Vagina (tissue), 2 donors: ENCODE measurements at regions not wholly inside any gene's neighbourhood (a gene's known extent, or its start where the extent isn't known, plus 50 kb on each side); places are given as distances from the start of the nearest gene placed in this dataset.
"Not testable (repeated sequence)": the region's sequence is repeated elsewhere in the genome, so short reads cannot be mapped to it uniquely, and the experiment has no call there.

ENCODE experiments used
- DNase-seq, 2 donors: peaks; one replicate each; pipeline ENCODE4 v3.0.0-alpha.2; 2017; ENCODE audit errors: extremely low spot score in 2 of 2
- H3K27ac ChIP-seq: fragments of 200-600 bp; sonication (generic); one replicate; pipeline ENCODE4 v1.5.1; 2019
- H3K27me3 ChIP-seq: fragments of 200-600 bp; sonication (generic); one replicate; pipeline ENCODE4 v1.5.1; 2019
- H3K36me3 ChIP-seq, 2 donors: fragments of 200-600 bp; sonication (generic); one replicate each; pipeline ENCODE4 v1.5.1; 2017 to 2019
- H3K4me1 ChIP-seq: fragments of 200-600 bp; sonication (generic); one replicate; pipeline ENCODE4 v1.5.1; 2019
- H3K4me3 ChIP-seq, 2 donors: fragments of 200-600 bp; sonication (generic); 1 replicate in 1 of 2; 2 replicates in 1 of 2; pipeline ENCODE4 v1.5.1; 2016 to 2019
- H3K9me3 ChIP-seq: fragments of 200-600 bp; sonication (generic); one replicate; pipeline ENCODE4 v1.5.1; 2019
- POLR2A ChIP-seq, 2 donors: fragments of 450-650 bp; IDR thresholded peaks; one replicate each; pipeline ENCODE4 v1.6.1; 2017; ENCODE audit warnings: antibody characterized with exemption in 2 of 2, mild to moderate bottlenecking in 2 of 2, moderate library complexity in 2 of 2
- POLR2AphosphoS5 ChIP-seq, 2 donors: sonication (generic); formaldehyde crosslinking; IDR thresholded peaks; one replicate each; pipeline ENCODE4 v1.9.0; 2017; ENCODE audit warnings: antibody characterized with exemption in 2 of 2, mild to moderate bottlenecking in 2 of 2, low read depth in 1 of 2; ENCODE audit not compliant: insufficient read depth in 1 of 2
- intact Hi-C: fragments of 100-400 bp; cut with DNase I; formaldehyde crosslinking; loops from one replicate; pipeline ENCODE4 v1.15.1; 2023
- TF ChIP-seq, protein P1 (sequence below), 3 experiments: fragments of 450-650 bp in 2 of 3; fragments of 200-600 bp in 1 of 3; sonication (generic) in 1 of 3; IDR thresholded peaks; one replicate each; pipeline ENCODE4 v1.5.1; 2017 to 2019; ENCODE audit warnings: antibody characterized with exemption in 3 of 3, mild to moderate bottlenecking in 2 of 3, moderate library complexity in 2 of 3

GRCh38 chrX:9293051-9293496 lies 171.8 kb upstream of the TBL1X start:
- intact Hi-C loops = no loop called here
- H3K4me3 ChIP-seq = no peak overlapping the region
- H3K27me3 ChIP-seq = no peaks in the 10 kb centered on the region
- no peak for DNase-seq
- H3K4me1 ChIP-seq = no peaks in the 10 kb centered on the region
- H3K36me3 ChIP-seq = no peaks in the 10 kb centered on the region
- H3K27ac ChIP-seq = no peak overlapping the region
- TF ChIP-seq POLR2A (IDR thresholded peaks at IDR 0.05) (no peak), POLR2AphosphoS5 (IDR thresholded peaks at IDR 0.05; ENCODE audit: insufficient read depth in 1 of 2, low read depth in 1 of 2) (no peak)
- TF ChIP-seq, protein P1, sequence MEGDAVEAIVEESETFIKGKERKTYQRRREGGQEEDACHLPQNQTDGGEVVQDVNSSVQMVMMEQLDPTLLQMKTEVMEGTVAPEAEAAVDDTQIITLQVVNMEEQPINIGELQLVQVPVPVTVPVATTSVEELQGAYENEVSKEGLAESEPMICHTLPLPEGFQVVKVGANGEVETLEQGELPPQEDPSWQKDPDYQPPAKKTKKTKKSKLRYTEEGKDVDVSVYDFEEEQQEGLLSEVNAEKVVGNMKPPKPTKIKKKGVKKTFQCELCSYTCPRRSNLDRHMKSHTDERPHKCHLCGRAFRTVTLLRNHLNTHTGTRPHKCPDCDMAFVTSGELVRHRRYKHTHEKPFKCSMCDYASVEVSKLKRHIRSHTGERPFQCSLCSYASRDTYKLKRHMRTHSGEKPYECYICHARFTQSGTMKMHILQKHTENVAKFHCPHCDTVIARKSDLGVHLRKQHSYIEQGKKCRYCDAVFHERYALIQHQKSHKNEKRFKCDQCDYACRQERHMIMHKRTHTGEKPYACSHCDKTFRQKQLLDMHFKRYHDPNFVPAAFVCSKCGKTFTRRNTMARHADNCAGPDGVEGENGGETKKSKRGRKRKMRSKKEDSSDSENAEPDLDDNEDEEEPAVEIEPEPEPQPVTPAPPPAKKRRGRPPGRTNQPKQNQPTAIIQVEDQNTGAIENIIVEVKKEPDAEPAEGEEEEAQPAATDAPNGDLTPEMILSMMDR (IDR thresholded peaks at IDR 0.05) = no peak
- no peaks in the 10 kb centered on the region for H3K9me3 ChIP-seq

DNA sequence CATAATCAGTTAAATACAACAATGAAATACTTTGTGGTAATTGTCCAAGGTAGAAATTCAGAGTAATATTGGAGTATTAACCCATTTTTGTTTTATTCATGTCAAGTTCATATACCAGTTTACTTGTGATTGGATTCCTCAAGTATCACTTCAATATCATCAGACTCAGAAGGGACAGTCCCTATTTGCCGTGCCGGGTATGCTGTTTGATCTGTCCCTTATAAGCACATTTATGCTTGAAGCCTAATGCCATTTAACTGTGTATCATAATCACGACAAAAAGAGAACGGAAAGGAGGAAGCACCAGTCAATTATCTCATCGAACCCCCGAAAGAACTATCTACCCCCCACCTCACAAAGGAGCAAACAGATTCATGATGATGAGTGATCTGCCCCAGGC lies 171.0 kb upstream of the TBL1X start:
- no peak for DNase-seq
- intact Hi-C loops = no loop called here
- no peaks in the 10 kb centered on the region for H3K36me3 ChIP-seq
- H3K4me3 ChIP-seq = no peak overlapping the region
- no peaks in the 10 kb centered on the region for H3K4me1 ChIP-seq
- TF ChIP-seq POLR2A (IDR thresholded peaks at IDR 0.05) (no peak), POLR2AphosphoS5 (IDR thresholded peaks at IDR 0.05; ENCODE audit: insufficient read depth in 1 of 2, low read depth in 1 of 2) (no peak)
- TF ChIP-seq, protein P1 (IDR thresholded peaks at IDR 0.05) = no peak
- H3K27me3 ChIP-seq = no peaks in the 10 kb centered on the region
- H3K27ac ChIP-seq = no peak overlapping the region
- no peaks in the 10 kb centered on the region for H3K9me3 ChIP-seq

- H3K27ac ChIP-seq = no peak overlapping the region
- no peak for DNase-seq
- TF ChIP-seq POLR2A (IDR thresholded peaks at IDR 0.05) (no peak), POLR2AphosphoS5 (IDR thresholded peaks at IDR 0.05; ENCODE audit: insufficient read depth in 1 of 2, low read depth in 1 of 2) (no peak)
- TF ChIP-seq, protein P1 (IDR thresholded peaks at IDR 0.05) = no peak
- no peaks in the 10 kb centered on the region for H3K27me3 ChIP-seq
- H3K4me1 ChIP-seq = no peaks in the 10 kb centered on the region
- intact Hi-C loops = no loop called here
- H3K4me3 ChIP-seq = no peak overlapping the region
- H3K36me3 ChIP-seq = no peaks in the 10 kb centered on the region
- H3K9me3 ChIP-seq = no peaks in the 10 kb centered on the region
Measured at GRCh38 chrX:9295551-9295950, 169.3 kb upstream of the TBL1X start.

DNA sequence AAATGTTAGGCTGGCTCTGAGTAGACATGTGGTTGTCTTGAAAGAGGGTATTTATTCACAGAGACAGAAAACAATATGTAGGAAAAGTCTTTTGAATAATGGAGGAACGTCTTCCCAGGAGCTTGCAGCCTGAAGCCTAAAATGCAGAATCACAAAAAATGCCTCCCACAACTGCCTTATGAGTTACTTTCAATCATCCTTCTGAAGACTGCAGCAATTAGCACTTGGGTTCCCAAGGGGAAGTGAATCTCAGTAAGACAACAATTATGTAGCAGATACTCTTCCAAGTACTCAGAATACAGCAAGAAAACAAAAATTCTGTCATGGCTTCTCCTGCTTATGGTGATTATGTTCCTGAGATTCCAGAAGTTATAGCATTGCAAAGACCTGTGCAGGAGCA lies 166.6 kb upstream of the TBL1X start:
- intact Hi-C loops = no loop called here
- no peaks in the 10 kb centered on the region for H3K36me3 ChIP-seq
- H3K27me3 ChIP-seq = no peaks in the 10 kb centered on the region
- no peak overlapping the region for H3K27ac ChIP-seq
- H3K4me1 ChIP-seq = no peaks in the 10 kb centered on the region
- H3K9me3 ChIP-seq = no peaks in the 10 kb centered on the region
- DNase-seq = no peak
- H3K4me3 ChIP-seq = no peak overlapping the region
- no peak for TF ChIP-seq POLR2A (IDR thresholded peaks at IDR 0.05)
- TF ChIP-seq POLR2AphosphoS5 (IDR thresholded peaks at IDR 0.05; ENCODE audit: insufficient read depth in 1 of 2, low read depth in 1 of 2) = no peak
- TF ChIP-seq, protein P1 (IDR thresholded peaks at IDR 0.05) = no peak

- H3K4me1 ChIP-seq, H3K9me3 ChIP-seq, DNase-seq, H3K36me3 ChIP-seq, intact Hi-C loops, H3K27me3 ChIP-seq, H3K27ac ChIP-seq, H3K4me3 ChIP-seq: not testable (repeated sequence)
Measured at GRCh38 chrX:9299681-9300080, 165.2 kb upstream of the TBL1X start.

DNA sequence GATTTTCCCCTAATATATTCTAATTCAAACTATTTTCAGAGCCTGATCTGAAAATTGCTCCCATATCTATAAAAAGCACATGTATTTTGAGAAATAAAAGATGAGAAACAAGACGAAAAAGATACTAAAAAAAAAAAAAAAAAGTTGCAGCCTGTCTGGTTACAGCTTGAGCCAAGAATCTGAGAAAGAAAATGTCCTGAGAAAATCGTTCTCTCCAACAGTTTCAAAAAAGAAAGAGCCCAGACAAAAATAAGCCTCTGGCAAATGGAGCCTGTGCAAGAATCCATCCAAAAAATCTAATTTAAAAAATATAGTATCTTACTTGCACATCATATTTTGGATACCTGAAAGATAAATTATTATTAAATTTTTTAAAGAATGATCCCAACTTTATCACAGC lies 163.0 kb upstream of the TBL1X start:
- no peak overlapping the region for H3K4me3 ChIP-seq
- H3K4me1 ChIP-seq = no peaks in the 10 kb centered on the region
- H3K27ac ChIP-seq = no peak overlapping the region
- no peak for DNase-seq
- no peaks in the 10 kb centered on the region for H3K9me3 ChIP-seq
- no peaks in the 10 kb centered on the region for H3K27me3 ChIP-seq
- H3K36me3 ChIP-seq = no peaks in the 10 kb centered on the region
- intact Hi-C loops = no loop called here
- TF ChIP-seq, protein P1 (IDR thresholded peaks at IDR 0.05) = no peak
- TF ChIP-seq POLR2AphosphoS5 (IDR thresholded peaks at IDR 0.05; ENCODE audit: insufficient read depth in 1 of 2, low read depth in 1 of 2) (no peak), POLR2A (IDR thresholded peaks at IDR 0.05) (no peak)
